Choroid plexus epithelial cell (primary cell): ENCODE measurements at regions not wholly inside any gene's neighbourhood (a gene's known extent, or its start where the extent isn't known, plus 50 kb on each side); places are given as distances from the start of the nearest gene placed in this dataset.
A peak's percentile ranks its signal among the peaks of the same experiment; 100 is the strongest.
"Not testable (repeated sequence)": the region's sequence is repeated elsewhere in the genome, so short reads cannot be mapped to it uniquely, and the experiment has no call there.

Source experiments
- DNase-seq: peaks from one replicate; pipeline ENCODE4 v3.0.0-alpha.2; 2010; ENCODE audit warnings: low read depth
- H3K4me3 ChIP-seq: 2 replicates; pipeline ENCODE4 v1.5.1; 2011; ENCODE audit warnings: low read depth, mild to moderate bottlenecking, control low read depth, low read length, moderate library complexity
- TF ChIP-seq, protein P1 (sequence below): conservative IDR thresholded peaks from 2 replicates; pipeline ENCODE4 v1.5.1; 2011; ENCODE audit warnings: low read depth, mild to moderate bottlenecking, control low read depth, inconsistent platforms, low read length, moderate library complexity

DNA sequence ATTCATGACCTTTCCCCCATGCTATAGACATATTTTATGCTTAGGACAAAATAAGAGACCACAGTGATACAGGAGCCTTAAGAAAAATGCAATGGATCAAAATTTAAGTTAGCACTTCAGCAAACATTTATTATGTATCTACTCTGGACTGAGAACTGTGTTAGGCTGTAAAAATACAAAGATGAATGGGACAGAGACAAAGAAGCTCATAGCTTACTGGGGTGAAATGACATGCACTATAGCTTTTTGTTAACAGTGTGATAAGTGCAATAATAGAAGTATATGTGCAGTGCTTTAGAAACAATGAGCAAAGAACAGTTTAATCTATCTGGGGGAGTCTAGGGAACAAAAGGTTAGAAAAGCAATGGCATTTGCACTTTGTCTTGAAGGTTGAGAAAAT, 1543.1 kb downstream of the FAM181B start:
- TF ChIP-seq, protein P1, sequence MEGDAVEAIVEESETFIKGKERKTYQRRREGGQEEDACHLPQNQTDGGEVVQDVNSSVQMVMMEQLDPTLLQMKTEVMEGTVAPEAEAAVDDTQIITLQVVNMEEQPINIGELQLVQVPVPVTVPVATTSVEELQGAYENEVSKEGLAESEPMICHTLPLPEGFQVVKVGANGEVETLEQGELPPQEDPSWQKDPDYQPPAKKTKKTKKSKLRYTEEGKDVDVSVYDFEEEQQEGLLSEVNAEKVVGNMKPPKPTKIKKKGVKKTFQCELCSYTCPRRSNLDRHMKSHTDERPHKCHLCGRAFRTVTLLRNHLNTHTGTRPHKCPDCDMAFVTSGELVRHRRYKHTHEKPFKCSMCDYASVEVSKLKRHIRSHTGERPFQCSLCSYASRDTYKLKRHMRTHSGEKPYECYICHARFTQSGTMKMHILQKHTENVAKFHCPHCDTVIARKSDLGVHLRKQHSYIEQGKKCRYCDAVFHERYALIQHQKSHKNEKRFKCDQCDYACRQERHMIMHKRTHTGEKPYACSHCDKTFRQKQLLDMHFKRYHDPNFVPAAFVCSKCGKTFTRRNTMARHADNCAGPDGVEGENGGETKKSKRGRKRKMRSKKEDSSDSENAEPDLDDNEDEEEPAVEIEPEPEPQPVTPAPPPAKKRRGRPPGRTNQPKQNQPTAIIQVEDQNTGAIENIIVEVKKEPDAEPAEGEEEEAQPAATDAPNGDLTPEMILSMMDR = no peak
- H3K4me3 ChIP-seq = no peak overlapping the region
- no peak for DNase-seq

- not testable (repeated sequence) for H3K4me3 ChIP-seq, DNase-seq
These were observed 1546.6 kb downstream of the FAM181B start for GRCh38 chr11:81187033-81187432.

GRCh38 chr11:81174646-81175330, 1558.9 kb downstream of the FAM181B start:
- TF ChIP-seq, protein P1 = no peak
- DNase-seq = no peak
- no peak overlapping the region for H3K4me3 ChIP-seq

DNA sequence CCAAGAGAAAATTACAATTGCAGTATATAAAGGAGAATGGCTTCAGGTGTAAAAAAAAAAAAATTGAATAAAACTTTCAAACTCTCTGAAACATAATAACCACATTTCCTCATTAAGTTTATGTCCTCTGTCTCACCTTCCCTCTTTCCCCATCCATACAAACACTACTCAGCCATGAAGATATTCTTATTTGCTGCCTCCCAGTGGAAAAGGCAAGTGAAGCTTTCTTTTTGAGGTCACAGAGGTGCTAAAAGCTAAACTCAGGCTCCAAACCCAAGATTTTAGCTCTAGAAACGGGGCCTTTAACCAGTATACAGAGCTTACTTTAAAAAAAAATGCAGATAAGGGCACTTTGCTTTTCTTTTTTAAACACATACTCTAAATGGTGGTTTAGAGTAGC, 1568.5 kb downstream of the FAM181B start:
- TF ChIP-seq, protein P1 = peak; percentile 3

GRCh38 chr11:81159900-81160299, 1573.8 kb downstream of the FAM181B start:
- no peak overlapping the region for H3K4me3 ChIP-seq
- DNase-seq = no peak
- TF ChIP-seq, protein P1 = no peak

More for the DNA sequence above, 1568.5 kb downstream of the FAM181B start:
- H3K4me3 ChIP-seq = no peak overlapping the region
- no peak for DNase-seq

DNA sequence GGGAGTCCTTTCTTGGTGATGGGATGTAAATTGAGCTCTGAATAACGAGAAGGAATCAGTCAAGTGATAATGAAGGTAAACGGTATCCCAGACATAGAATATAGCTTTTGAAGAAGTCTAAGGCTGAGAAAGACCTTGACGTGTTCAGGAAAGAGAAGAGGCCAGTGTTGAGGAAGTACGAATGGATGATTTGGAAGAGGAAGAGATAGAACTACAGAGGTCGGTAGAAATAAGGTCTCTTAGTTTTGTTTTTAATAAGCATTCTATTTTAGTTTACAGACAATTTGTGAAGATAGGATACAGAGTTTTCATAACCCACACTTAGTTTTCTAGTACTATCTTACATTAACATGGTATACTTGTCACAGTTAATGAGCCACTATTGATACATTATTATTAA, 1598.1 kb downstream of the FAM181B start:
- DNase-seq = no peak
- TF ChIP-seq, protein P1 = no peak
- no peak overlapping the region for H3K4me3 ChIP-seq

DNA sequence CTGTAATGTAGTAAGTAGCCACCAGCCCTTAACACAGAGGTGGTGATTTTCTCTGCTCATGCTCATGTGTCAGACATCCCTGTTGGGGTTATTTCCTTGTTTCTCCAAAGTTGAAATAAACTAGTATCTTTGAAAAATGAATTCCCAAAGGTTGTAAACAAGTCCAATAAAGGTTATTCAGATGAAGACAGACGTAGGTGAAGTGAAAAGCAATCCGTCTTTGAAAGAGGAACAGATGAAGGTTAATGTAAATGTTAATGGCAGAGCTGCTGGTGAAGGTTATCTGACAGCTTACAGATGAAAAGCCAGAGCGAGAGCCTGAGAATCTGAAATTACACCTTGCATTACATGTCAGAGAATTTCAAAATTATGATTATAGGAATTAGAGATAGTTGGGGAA, 1604.0 kb downstream of the FAM181B start:
- TF ChIP-seq, protein P1 = no peak
- no peak for DNase-seq
- H3K4me3 ChIP-seq = no peak overlapping the region
